MCF 10A (cell line): ENCODE measurements at regions not wholly inside any gene's neighbourhood (a gene's known extent, or its start where the extent isn't known, plus 50 kb on each side); places are given as distances from the start of the nearest gene placed in this dataset.

Experiments
- BruUV-seq: library from RNA; stranded (reverse); fragments of 400-500 nt; replicated peaks from 2 replicates; lab custom pipeline; 2021; lab: Mats Ljungman, UMichigan
- CTCF ChIA-PET: fragments of 300-600 bp; sonication (Branson Sonifier 250); formaldehyde crosslinking; extraction: SDS; loops from one replicate; lab custom pipeline; 2021; ENCODE audit warnings: antibody characterized with exemption, inconsistent platforms; lab: Yijun Ruan, JAX
- POLR2A ChIA-PET: fragments of 300-600, 350-650 bp; sonication (Branson Sonifier 250); formaldehyde crosslinking; extraction: SDS; loops from one replicate; lab custom pipeline; 2020; ENCODE audit warnings: antibody characterized with exemption, inconsistent platforms; lab: Yijun Ruan, JAX
- DNase-seq: peaks from one replicate; pipeline ENCODE4 v3.0.0-alpha.2; 2018; ENCODE audit not compliant: unreplicated experiment
- H3K27ac Mint-ChIP-seq: one replicate; pipeline ENCODE4 v1.8.0; 2022; ENCODE audit warnings: mild to moderate bottlenecking, low read depth, mixed read lengths; ENCODE audit not compliant: unreplicated experiment
- H3K27me3 Mint-ChIP-seq: one replicate; pipeline ENCODE4 v1.8.0; 2022; ENCODE audit warnings: mixed read lengths; ENCODE audit not compliant: insufficient read depth, unreplicated experiment
- H3K36me3 Mint-ChIP-seq: one replicate; pipeline ENCODE4 v1.8.0; 2022; ENCODE audit warnings: mild to moderate bottlenecking, moderate library complexity, mixed read lengths; ENCODE audit not compliant: insufficient read depth, unreplicated experiment
- H3K4me1 Mint-ChIP-seq: one replicate; pipeline ENCODE4 v1.8.0; 2022; ENCODE audit warnings: mixed read lengths; ENCODE audit not compliant: insufficient read depth, unreplicated experiment
- H3K4me3 Mint-ChIP-seq: one replicate; pipeline ENCODE4 v1.8.0; 2022; ENCODE audit warnings: mild to moderate bottlenecking, moderate library complexity, mixed read lengths; ENCODE audit not compliant: unreplicated experiment
- H3K9me3 Mint-ChIP-seq: one replicate; pipeline ENCODE4 v1.8.0; 2022; ENCODE audit warnings: mixed read lengths; ENCODE audit not compliant: unreplicated experiment
- intact Hi-C: fragments of 100-400 bp; cut with micrococcal nuclease; formaldehyde crosslinking; loops from 2 replicates; pipeline ENCODE4 v1.14.1; 2022
- TF ChIP-seq, protein P1 (sequence below): fragments of 200-600 bp; IDR thresholded peaks from one replicate; pipeline ENCODE4 v1.8.0; 2022; ENCODE audit warnings: antibody characterized with exemption, mild to moderate bottlenecking; ENCODE audit not compliant: unreplicated experiment

DNA sequence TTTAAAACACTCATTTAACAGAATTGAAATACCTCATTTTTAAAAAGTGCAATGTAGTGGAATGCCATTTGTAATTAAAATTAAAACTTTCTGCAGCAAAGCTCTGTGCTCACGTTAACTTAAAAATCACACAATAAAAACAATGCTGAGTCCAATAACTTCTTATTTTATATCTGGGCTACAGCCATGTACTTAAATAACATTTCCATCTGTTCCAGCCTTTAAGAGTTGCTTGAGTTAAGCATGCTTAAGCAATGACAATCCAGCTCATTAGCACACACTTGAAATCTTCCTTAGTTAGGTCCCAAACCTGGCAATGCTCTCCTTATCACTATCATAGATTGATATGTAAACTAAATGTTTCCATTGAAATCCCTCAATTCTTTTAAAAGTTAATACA, 132.3 kb upstream of the CDH12 start:
- Mint-ChIP-seq H3K9me3 (no peaks in the 10 kb centered on the region), H3K4me1 (no peaks in the 10 kb centered on the region)
- BruUV-seq: no TSS peak

DNA sequence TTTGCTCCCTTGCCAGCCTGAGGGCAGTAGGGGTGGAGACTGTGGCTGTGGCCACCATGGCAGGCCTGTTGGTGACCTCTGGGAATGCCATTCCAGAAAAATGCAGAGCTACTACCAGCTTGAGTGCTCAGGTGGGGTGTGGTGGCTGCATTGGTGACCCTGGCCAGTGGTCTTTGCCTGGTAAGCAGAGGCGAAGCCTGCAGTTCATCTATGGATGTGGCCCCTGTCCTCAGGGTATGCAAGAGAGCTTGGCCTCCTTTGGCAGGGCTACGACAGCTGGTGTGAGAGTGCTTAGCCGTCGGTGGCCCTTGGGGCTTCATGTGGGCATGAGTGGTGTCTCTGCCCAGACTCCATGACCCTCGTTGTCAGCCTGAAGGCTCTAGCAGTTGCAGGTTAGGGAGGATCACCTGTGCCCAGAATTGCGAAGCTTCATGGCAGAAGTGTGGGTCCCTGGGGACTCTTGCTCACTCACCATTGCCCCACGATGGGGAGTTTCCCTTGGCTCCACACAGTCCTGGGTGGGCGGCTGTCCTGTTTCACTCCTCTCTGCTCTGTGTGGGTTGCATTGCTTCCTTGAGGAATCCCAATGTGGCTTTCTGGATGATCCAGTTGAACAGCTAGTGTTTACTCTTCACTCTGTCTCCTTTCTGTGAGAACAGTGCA, 117.9 kb upstream of the CDH12 start:
- BruUV-seq: no TSS peak
- Mint-ChIP-seq H3K4me3 (no peak overlapping the region), H3K4me1 (no peaks in the 10 kb centered on the region), H3K27me3 (no peaks in the 10 kb centered on the region), H3K36me3 (peaks cover 6% of the 10 kb centered on the region), H3K27ac (no peak overlapping the region), H3K9me3 (peaks cover 12% of the 10 kb centered on the region)
- intact Hi-C loops: no loop called here
- no peak for DNase-seq
- ChIA-PET CTCF (interaction anchor here (0.7 kb wide), 1 partner anchor 12 kb away, joined by 3 read pairs; no protein-coding TSS in a partner anchor), POLR2A (interaction anchor here (0.9 kb wide), 1 partner anchor 12 kb away, joined by 3 read pairs; no protein-coding TSS in a partner anchor)
- TF ChIP-seq, protein P1, sequence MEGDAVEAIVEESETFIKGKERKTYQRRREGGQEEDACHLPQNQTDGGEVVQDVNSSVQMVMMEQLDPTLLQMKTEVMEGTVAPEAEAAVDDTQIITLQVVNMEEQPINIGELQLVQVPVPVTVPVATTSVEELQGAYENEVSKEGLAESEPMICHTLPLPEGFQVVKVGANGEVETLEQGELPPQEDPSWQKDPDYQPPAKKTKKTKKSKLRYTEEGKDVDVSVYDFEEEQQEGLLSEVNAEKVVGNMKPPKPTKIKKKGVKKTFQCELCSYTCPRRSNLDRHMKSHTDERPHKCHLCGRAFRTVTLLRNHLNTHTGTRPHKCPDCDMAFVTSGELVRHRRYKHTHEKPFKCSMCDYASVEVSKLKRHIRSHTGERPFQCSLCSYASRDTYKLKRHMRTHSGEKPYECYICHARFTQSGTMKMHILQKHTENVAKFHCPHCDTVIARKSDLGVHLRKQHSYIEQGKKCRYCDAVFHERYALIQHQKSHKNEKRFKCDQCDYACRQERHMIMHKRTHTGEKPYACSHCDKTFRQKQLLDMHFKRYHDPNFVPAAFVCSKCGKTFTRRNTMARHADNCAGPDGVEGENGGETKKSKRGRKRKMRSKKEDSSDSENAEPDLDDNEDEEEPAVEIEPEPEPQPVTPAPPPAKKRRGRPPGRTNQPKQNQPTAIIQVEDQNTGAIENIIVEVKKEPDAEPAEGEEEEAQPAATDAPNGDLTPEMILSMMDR: no peak

More for the DNA sequence above, 132.3 kb upstream of the CDH12 start:
- intact Hi-C loops: no loop called here
- ChIA-PET POLR2A (no interaction called here), CTCF (no interaction called here)
- no peaks in the 10 kb centered on the region for H3K36me3 Mint-ChIP-seq
- no peak overlapping the region for H3K27ac Mint-ChIP-seq
- DNase-seq: no peak
- no peak overlapping the region for H3K4me3 Mint-ChIP-seq
- TF ChIP-seq, protein P1: no peak
- no peaks in the 10 kb centered on the region for H3K27me3 Mint-ChIP-seq

DNA sequence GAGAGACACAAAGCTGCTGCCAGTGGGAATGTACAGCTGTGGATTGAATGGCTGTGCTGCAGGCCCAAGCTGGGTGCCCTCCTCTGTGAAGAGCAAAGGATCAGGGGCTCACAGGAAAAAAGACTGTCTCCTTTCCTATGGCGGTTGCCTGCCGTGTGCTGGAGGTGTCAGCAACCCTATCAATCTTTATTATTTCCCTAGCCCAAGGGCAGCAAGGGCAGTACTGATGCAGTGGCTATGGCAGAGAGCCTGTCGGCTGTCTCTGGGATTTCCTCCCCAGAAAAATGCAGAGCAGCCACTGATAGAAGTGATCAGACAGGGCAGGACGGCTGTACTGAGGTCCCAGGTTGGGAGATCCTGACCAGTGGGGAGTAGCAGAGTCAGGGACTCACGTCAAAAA, 117.3 kb upstream of the CDH12 start:
- no peak for DNase-seq
- Mint-ChIP-seq H3K4me3 (no peak overlapping the region), H3K27ac (no peak overlapping the region), H3K4me1 (no peaks in the 10 kb centered on the region), H3K9me3 (peaks cover 12% of the 10 kb centered on the region), H3K36me3 (peaks cover 6% of the 10 kb centered on the region), H3K27me3 (no peaks in the 10 kb centered on the region)
- BruUV-seq: no TSS peak
- ChIA-PET POLR2A (no interaction called here), CTCF (interaction anchor here (1.1 kb wide), 1 partner anchor 11 kb away, joined by 3 read pairs; no protein-coding TSS in a partner anchor)
- TF ChIP-seq, protein P1: no peak
- intact Hi-C loops: no loop called here

DNA sequence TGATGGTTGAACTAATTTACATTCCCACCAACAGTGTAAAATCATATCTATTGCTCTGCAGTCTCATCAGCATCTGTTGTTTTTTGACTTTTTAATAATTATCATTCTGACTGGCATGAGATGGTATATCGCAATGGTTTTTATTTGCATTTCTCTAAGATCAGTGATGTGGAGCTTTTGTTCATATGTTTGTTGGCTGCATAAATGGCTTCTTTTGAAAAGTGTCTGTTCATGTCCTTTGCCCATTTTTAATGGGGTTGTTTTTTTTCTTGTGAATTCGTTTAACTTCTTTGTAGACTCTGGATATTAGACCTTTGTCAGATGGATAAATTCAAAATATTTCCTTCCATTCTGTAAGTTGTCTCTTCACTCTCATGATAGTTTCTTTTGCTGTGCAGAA, 115.2 kb upstream of the CDH12 start:
- TF ChIP-seq, protein P1: no peak
- H3K4me3 Mint-ChIP-seq: no peak overlapping the region
- no TSS peak for BruUV-seq
- no peaks in the 10 kb centered on the region for H3K27me3 Mint-ChIP-seq
- no peak for DNase-seq
- no peak overlapping the region for H3K27ac Mint-ChIP-seq
- intact Hi-C loops: no loop called here
- no peaks in the 10 kb centered on the region for H3K4me1 Mint-ChIP-seq
- CTCF ChIA-PET: no interaction called here
- peaks cover 12% of the 10 kb centered on the region for H3K9me3 Mint-ChIP-seq
- H3K36me3 Mint-ChIP-seq: peaks cover 12% of the 10 kb centered on the region
- POLR2A ChIA-PET: interaction anchor here (1.0 kb wide), 1 partner anchor 18 kb away, joined by 3 read pairs; no protein-coding TSS in a partner anchor
